GM10847 (cell line): ENCODE measurements at regions not wholly inside any gene's neighbourhood (a gene's known extent, or its start where the extent isn't known, plus 50 kb on each side); places are given as distances from the start of the nearest gene placed in this dataset.

Source experiments
- POLR2A ChIP-seq: IDR thresholded peaks from 2 replicates; pipeline ENCODE4 v1.6.1; 2011; ENCODE audit not compliant: insufficient read length; ENCODE audit errors: extremely low read depth

DNA sequence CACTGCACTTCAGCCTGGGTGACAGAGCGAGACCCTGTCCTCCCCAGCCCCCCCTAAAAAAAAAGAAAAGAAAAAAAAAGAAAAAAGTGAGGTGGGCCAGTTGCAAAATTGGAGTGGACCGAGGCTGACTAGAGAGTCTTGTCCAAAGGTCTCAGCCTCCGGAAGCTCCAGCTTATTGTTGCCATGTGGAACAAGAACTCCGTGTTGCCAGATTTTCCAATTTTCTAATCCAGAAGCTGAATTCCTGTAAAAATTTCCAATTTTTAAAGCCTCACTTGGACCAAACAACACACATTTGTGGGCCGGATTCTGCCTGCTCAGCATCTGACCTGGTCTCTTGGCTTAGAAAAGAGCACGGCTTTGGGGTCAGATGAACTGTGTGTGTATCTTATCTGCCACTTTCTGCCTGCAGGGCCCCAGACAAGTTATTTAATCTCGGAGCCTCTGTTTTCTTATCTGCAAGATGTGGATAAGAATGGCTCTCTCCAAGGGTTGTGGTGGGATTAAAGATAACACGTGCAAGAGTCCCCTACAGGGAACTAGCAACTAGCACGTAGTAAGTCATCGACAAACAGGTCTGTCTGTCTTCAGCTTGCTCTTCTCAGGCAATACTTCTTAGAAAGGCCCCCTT is 73.7 kb upstream of the TLE3 start:
- no peak for TF ChIP-seq POLR2A

- no peak for TF ChIP-seq POLR2A
Observed at GRCh38 chr15:70170096-70170699, 72.5 kb upstream of the TLE3 start.

DNA sequence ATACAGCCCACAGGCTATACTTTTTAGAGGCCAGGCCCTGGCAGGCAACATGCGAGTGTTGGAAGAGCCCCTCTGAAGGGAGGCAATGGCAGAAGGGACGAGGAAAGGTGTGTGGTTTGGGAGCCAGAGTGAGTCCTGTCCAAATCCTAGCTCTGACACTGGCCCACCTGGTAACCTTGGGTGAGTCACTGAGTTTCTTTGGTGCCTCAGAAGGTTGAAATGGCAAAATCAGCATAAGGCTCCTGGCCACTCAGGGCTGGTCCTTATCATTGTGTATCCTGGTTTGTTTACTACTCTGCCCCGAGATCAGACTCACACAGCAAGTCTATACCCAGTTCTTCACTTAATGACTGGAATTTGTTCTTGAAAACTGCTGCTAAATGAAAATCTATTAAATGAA is 71.4 kb upstream of the TLE3 start:
- no peak for TF ChIP-seq POLR2A

- TF ChIP-seq POLR2A, result no peak
Observed at GRCh38 chr15:70167155-70167554, 69.4 kb upstream of the TLE3 start.

- no peak for TF ChIP-seq POLR2A
Observed at GRCh38 chr15:70166506-70167087, 68.9 kb upstream of the TLE3 start.

- TF ChIP-seq POLR2A, result no peak
Observed at GRCh38 chr15:70165716-70166284, 68.1 kb upstream of the TLE3 start.

GRCh38 chr15:70164910-70165715 is 67.4 kb upstream of the TLE3 start:
- TF ChIP-seq POLR2A, result no peak

GRCh38 chr15:70164156-70164900 is 66.6 kb upstream of the TLE3 start:
- TF ChIP-seq POLR2A, result no peak

GRCh38 chr15:70160803-70161565 is 63.3 kb upstream of the TLE3 start:
- no peak for TF ChIP-seq POLR2A

DNA sequence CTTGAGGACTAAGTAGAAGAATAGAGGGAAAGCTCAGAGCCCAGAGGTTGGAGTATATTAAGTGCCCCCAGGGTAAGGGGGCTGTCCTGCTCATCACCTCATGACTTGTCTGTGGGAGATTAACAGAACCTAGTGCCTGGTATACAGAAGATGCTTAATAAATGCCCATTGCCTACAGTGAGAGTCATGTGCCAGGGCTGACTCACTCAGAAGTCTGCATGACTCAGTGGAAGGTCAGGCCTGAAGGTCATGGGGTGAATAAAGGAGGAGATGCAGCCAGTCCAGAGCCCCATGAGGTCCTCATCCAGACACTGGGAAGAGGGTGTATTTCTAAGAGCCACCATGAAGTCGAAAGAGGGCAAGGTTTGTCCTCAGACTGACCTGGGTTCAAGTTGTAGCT is 62.5 kb upstream of the TLE3 start:
- TF ChIP-seq POLR2A, result no peak

DNA sequence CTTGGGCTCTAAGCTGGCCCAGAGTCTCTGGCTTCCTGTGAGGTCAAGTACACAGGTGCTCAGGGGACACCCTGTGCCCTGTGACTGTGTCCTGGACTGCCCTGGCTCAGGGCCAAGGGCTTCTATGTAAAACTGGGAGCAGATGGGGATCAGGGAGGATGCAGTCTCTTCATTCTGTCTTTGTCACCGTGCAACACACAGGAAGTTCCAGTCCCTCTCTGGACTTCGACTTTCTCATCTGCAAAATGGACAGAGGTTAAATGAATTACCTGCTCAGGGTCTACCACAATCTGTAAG is 61.9 kb upstream of the TLE3 start:
- TF ChIP-seq POLR2A, result no peak

GRCh38 chr15:70159001-70159712 is 61.4 kb upstream of the TLE3 start:
- no peak for TF ChIP-seq POLR2A

DNA sequence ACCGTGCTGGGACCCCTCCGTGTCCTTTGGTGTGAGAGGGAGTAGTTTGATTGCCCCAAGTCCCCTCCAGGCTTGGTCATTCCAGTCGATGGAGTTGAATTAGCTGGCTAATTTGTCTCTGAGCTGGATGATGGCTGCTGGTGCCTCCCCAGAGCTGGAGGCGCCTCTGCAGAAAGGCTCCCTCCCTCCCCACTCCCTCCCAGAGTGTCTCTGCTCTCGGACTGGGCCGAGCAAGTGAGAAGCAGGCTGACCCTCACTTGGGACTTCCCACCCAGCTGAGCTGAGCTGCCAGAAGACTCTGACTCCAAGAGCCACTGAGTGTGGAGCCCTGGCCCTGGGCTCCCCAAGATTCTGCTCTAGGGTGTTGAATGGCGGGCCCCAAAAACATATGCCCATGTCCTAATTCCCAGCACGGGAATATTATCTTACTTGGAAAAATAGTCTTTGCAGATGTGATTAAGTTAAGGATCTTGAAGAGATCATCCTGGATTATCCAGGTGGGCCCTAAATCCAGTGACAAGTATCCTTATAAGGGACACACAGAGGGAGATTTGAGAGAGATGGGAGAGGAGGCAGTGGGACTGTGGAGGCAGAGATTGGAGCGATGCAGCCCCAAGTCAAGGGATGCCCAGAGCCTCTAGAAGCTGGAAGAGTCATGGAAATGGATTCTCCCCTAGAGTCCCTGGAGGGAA is 60.7 kb upstream of the TLE3 start:
- no peak for TF ChIP-seq POLR2A
